ENCODE measurements at regions not wholly inside any gene's neighbourhood (a gene's known extent, or its start where the extent isn't known, plus 50 kb on each side); places are given as distances from the start of the nearest gene placed in this dataset.

DNA sequence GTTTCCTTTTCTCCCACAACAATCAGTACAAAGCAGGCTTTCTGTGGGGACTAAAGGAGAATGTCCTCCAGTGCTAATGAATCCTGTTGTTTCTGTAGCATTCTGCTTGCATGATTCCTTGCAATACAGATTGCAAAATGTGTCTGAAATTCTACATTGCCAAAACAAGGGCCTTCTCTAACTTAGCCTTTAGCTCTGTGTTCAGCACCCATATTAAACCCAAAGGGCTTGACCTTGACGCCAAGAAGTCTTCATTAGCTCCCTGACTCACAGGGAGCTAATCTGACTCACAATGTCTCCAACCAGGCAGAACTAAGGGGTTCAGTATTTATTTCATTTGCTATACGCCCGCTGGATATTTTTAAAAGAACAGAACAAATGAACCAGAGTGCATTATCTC, 241.4 kb upstream of the CLNK start:
- no peak for DNase-seq
- intact Hi-C loops (cut with DNase I; ENCODE audit: low total_unique reads) (no loop called here), in situ Hi-C loops (cut with MboI; ENCODE audit: low sequenced_read_pairs in 4 of 4) (no loop called here)
- Histone ChIP-seq H3K27me3 (no peaks in the 10 kb centered on the region), H3K27ac (no peak overlapping the region), H3K4me1 (no peaks in the 10 kb centered on the region), H3K9me3 (no peaks in the 10 kb centered on the region), H3K4me3 (no peak overlapping the region), H3K36me3 (no peaks in the 10 kb centered on the region)
- ATAC-seq = no peak
- TF ChIP-seq, protein P1, sequence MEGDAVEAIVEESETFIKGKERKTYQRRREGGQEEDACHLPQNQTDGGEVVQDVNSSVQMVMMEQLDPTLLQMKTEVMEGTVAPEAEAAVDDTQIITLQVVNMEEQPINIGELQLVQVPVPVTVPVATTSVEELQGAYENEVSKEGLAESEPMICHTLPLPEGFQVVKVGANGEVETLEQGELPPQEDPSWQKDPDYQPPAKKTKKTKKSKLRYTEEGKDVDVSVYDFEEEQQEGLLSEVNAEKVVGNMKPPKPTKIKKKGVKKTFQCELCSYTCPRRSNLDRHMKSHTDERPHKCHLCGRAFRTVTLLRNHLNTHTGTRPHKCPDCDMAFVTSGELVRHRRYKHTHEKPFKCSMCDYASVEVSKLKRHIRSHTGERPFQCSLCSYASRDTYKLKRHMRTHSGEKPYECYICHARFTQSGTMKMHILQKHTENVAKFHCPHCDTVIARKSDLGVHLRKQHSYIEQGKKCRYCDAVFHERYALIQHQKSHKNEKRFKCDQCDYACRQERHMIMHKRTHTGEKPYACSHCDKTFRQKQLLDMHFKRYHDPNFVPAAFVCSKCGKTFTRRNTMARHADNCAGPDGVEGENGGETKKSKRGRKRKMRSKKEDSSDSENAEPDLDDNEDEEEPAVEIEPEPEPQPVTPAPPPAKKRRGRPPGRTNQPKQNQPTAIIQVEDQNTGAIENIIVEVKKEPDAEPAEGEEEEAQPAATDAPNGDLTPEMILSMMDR (IDR thresholded peaks at IDR 0.05 in 4 of 5, conservative IDR thresholded peaks at IDR 0.05 in 1 of 5) = no peak
- TF ChIP-seq POLR2A (IDR thresholded peaks at IDR 0.05) = no peak

DNA sequence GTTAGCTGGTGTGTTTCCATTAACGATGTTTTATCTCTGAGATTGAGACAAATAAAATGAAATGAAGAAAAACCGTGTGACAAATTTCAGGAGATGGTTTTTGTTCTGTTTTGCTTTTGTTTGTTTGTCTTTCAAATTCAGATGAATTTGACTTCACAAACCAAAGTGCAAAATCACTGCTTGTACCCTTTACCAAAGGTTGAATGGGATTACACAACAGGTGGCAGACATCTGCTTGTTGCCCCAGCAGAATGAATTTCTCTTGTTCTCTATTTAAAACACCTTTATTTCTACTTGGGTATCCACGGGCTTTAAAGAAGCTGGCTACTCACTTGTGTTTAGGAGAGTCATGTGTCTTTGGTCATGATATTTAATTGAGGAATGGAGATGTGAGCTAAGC, 239.7 kb upstream of the CLNK start:
- in situ Hi-C loops (cut with MboI; ENCODE audit: low sequenced_read_pairs in 4 of 4) (no loop called here), intact Hi-C loops (cut with DNase I; ENCODE audit: low total_unique reads) (no loop called here)
- Histone ChIP-seq H3K4me1 (no peaks in the 10 kb centered on the region), H3K27ac (no peak overlapping the region), H3K36me3 (no peaks in the 10 kb centered on the region), H3K27me3 (no peaks in the 10 kb centered on the region), H3K9me3 (no peaks in the 10 kb centered on the region), H3K4me3 (no peak overlapping the region)
- no peak for DNase-seq
- TF ChIP-seq, protein P1 (IDR thresholded peaks at IDR 0.05 in 4 of 5, conservative IDR thresholded peaks at IDR 0.05 in 1 of 5) = no peak
- TF ChIP-seq POLR2A (IDR thresholded peaks at IDR 0.05) = no peak
- no peak for ATAC-seq

DNA sequence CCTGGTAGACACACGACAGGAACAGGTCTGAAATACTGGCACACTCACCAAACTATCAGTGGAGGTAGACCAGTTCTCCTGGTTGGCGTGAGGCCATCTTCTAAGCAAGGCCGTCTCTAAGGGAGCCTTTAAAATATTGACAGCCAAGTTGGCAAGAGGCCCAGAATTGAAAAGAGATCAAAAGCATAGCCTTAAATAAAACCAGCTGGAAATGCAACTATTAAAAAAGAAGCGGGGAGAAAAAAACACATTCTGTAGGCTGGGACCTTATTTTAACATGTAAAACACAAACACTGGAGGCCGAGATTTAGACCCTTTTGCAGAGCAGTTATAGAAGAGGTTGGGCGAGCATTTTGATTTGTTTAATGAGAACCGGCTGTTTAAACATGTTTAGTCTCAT, 233.0 kb upstream of the CLNK start:
- ATAC-seq = no peak
- Histone ChIP-seq H3K4me3 (no peak overlapping the region), H3K36me3 (no peaks in the 10 kb centered on the region), H3K4me1 (no peaks in the 10 kb centered on the region), H3K27me3 (no peaks in the 10 kb centered on the region), H3K9me3 (no peaks in the 10 kb centered on the region), H3K27ac (no peak overlapping the region)
- TF ChIP-seq POLR2A (IDR thresholded peaks at IDR 0.05) = no peak
- TF ChIP-seq, protein P1 (IDR thresholded peaks at IDR 0.05 in 4 of 5, conservative IDR thresholded peaks at IDR 0.05 in 1 of 5) = no peak
- in situ Hi-C loops (cut with MboI; ENCODE audit: low sequenced_read_pairs in 4 of 4) (no loop called here), intact Hi-C loops (cut with DNase I; ENCODE audit: low total_unique reads) (no loop called here)
- DNase-seq = no peak

DNA sequence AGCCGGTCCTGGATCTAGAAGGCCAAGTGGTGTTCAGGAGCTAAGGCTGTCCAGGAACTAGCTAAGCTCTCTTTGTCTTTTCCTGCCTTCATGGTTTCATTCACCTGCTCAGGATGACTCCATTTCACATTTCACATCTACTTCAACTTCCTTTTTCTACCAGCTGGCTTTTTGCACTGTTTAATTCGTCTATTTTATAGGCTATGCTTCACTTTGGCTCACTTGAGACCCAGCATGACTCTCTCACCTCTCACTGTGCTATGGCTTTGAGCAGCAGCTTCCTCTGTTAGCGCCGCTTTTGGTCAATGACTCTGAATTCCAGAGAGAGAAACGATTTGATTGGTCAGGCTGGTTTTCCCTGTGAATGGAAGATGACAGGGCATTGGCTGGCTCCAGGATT, 213.5 kb upstream of the CLNK start:
- Histone ChIP-seq H3K9me3 (no peaks in the 10 kb centered on the region), H3K27ac (no peak overlapping the region), H3K4me1 (no peaks in the 10 kb centered on the region), H3K4me3 (no peak overlapping the region), H3K36me3 (no peaks in the 10 kb centered on the region), H3K27me3 (no peaks in the 10 kb centered on the region)
- intact Hi-C loops (cut with DNase I; ENCODE audit: low total_unique reads) (no loop called here), in situ Hi-C loops (cut with MboI; ENCODE audit: low sequenced_read_pairs in 4 of 4) (no loop called here)
- DNase-seq (no peak), ATAC-seq (no peak)
- no peak for TF ChIP-seq POLR2A (IDR thresholded peaks at IDR 0.05)
- TF ChIP-seq, protein P1 (IDR thresholded peaks at IDR 0.05 in 4 of 5, conservative IDR thresholded peaks at IDR 0.05 in 1 of 5) = no peak

DNA sequence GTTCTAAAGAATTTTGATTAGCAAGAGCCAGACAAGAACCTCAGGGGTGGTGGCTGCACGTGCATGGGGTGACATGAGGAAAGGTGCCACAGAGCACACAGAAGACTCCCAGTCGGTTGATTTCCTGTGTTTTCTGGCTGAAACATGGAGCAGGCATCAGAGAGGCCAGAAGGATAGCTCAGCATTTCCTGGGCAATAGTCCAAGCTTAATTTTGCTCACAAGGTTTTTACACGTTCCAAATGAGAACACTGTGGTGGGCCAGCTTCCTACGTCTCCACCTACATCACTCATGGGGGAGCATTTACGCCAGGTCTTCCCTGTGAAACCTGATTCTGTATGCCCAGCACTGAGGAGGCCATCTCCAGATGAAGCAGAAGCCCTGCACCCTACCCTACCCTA, 212.5 kb upstream of the CLNK start:
- intact Hi-C loops (cut with DNase I; ENCODE audit: low total_unique reads) (no loop called here), in situ Hi-C loops (cut with MboI; ENCODE audit: low sequenced_read_pairs in 4 of 4) (no loop called here)
- no peak for DNase-seq
- ATAC-seq = no peak
- TF ChIP-seq POLR2A (IDR thresholded peaks at IDR 0.05) = no peak
- TF ChIP-seq, protein P1 (IDR thresholded peaks at IDR 0.05 in 4 of 5, conservative IDR thresholded peaks at IDR 0.05 in 1 of 5) = no peak
- H3K4me3 ChIP-seq = no peak overlapping the region
- no peaks in the 10 kb centered on the region for H3K4me1 ChIP-seq
- H3K36me3 ChIP-seq = no peaks in the 10 kb centered on the region
- no peaks in the 10 kb centered on the region for H3K27me3 ChIP-seq
- no peak overlapping the region for H3K27ac ChIP-seq
- H3K9me3 ChIP-seq = no peaks in the 10 kb centered on the region

Measured in gastrocnemius medialis (tissue), 4 donors.